HG02642 (cell line): ENCODE measurements at regions not wholly inside any gene's neighbourhood (a gene's known extent, or its start where the extent isn't known, plus 50 kb on each side); places are given as distances from the start of the nearest gene placed in this dataset.

Experiments
- ATAC-seq: cut with Tn5 transposase; IDR thresholded peaks from one replicate; pipeline ENCODE4 v1.9.1; 2021; ENCODE audit warnings: mild to moderate bottlenecking; ENCODE audit not compliant: unreplicated experiment, poor library complexity

DNA sequence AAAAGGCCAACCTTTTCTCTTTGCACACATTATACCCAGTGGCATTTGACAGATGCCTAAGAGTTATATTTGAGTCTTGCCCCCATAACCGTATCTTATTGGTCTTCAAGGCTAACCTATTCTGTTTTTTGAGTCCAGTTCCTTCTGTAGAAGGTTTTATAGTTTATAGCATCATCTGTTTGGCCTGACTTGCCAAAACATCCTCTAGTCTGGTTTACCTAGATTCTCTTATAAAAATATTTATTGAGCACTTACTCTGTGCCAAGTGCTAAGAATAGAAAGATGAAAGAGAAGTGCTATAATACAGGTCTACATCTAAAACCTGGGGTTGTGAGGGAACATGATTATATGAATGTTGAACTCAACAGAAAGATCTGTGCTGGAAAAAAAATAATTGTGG lies 55.9 kb upstream of the PIP4K2A start:
- ATAC-seq: no peak

GRCh38 chr10:22767859-22768258 lies 53.5 kb upstream of the PIP4K2A start:
- ATAC-seq: no peak

DNA sequence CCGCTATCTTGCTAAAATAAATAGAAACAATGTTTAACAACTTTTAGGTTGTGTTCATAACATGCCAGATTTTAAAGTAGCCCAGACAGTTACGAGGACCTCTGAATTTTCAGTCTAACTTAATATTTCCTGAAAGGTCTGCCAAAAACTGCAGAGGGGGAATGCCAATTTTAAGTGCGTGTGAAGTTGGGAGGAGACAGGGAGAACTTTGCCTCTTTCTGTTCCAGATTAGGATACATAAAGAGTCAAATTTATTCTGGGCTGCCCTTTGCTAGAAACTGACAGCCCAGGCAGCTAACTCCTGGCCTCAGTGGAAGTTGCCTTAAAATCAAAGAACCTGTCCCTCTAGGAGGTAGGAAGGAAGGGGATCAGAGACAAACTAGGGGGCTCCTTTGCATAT lies 52.3 kb upstream of the PIP4K2A start:
- no peak for ATAC-seq

DNA sequence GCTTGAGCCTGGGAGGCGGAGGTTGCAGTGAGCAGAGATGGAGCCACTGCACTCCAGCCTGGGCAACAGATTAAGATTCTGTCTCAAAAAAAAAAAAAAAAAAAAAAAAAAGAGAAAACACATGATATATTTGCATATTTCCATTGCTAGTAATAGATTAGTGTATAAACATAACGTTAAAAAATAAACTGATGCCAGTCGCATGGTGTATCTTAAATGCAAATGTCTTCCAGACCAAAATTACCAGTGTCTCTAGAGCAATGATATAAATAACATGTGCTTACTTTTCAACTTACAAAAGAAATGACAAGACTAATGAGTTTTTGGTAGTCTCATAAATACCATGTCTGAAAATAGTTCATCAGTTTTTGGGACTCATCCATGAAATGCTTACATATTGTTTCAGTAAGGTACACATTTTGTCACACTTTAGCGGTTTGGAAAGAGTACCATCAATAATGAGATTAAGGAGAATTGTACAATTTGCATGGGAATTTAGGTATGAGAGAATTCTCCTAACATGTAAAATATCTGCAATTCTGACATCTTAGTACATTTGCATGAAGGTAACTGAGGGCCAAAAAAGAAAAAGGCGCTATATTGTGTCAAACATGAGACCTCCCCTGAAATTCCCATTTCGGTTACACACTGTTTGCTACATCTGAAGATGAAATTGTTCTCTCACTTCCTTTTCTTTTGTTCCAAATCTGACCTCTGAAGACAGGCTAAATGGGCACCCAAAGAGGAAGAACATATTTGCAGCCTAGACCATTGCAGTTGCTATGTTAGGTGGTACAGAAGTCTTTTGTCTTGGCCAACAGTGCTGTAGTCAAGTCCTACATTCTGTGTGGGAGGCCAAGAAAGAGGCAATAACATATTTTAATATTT lies 51.5 kb upstream of the PIP4K2A start:
- ATAC-seq: peak; percentile 77

DNA sequence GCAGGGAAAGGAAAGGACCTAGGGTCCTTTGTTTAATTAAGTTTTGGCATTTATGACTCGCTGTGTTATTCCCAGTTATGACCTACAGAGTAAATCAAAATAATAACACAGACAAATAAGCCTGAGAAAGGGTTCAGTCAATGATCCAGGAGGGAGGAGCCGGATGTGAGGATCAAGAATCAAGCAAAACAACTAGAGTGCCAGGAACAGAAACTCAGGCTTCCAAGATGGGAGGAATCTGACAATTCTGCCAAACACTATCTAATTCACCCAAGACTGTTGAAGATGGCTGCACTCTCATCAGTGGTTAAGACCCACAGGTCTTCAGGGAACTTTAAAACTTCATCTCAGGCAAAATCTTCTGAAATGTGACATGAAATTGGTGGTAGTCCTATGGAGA lies 50.3 kb upstream of the PIP4K2A start:
- ATAC-seq: no peak
